Loucy (cell line): ENCODE measurements at regions not wholly inside any gene's neighbourhood (a gene's known extent, or its start where the extent isn't known, plus 50 kb on each side); places are given as distances from the start of the nearest gene placed in this dataset.

Experiments used
- CTCF ChIP-seq: fragments of 200-600 bp; sonication (generic); conservative IDR thresholded peaks from 2 replicates; pipeline ENCODE4 v1.5.1; 2014; ENCODE audit warnings: mild to moderate bottlenecking, antibody characterized with exemption, low read length
- EZH2phosphoT487 ChIP-seq: fragments of 200-600 bp; IDR thresholded peaks from 2 replicates; pipeline ENCODE4 v1.6.1; 2018; ENCODE audit warnings: antibody characterized with exemption, mild to moderate bottlenecking, moderate library complexity, borderline replicate concordance

GRCh38 chr15:66615846-66616245, 50.0 kb upstream of the LCTL start:
- TF ChIP-seq EZH2phosphoT487 = no peak
- TF ChIP-seq CTCF = no peak
